ENCODE measurements at regions not wholly inside any gene's neighbourhood (a gene's known extent, or its start where the extent isn't known, plus 50 kb on each side); places are given as distances from the start of the nearest gene placed in this dataset.

GRCh38 chr1:215330426-215330825 is 236.7 kb upstream of the KCTD3 start:
- no peaks in the 10 kb centered on the region for H3K27me3 ChIP-seq (ENCODE audit: low read length)
- no peak for DNase-seq
- BruUV-seq (replicated peaks): no TSS peak
- H3K79me2 ChIP-seq (ENCODE audit: low read length): no peaks in the 10 kb centered on the region
- ATAC-seq: no peak
- no peaks in the 10 kb centered on the region for H3K9me3 ChIP-seq (ENCODE audit: low read length)
- ChIA-PET CTCF (no interaction called here), POLR2A (ENCODE audit: unreplicated experiment) (no interaction called here)
- H3K4me3 ChIP-seq (ENCODE audit: low read length): no peak overlapping the region
- H3F3A ChIP-seq (ENCODE audit: low read length, unreplicated experiment): no peaks in the 10 kb centered on the region
- H3K4me2 ChIP-seq (ENCODE audit: low read length): no peak overlapping the region
- H4K20me1 ChIP-seq (ENCODE audit: low read length): no peaks in the 10 kb centered on the region
- intact Hi-C loops (cut with micrococcal nuclease): loop anchor here (5.0 kb wide), 1 partner anchor 138 kb away; no protein-coding TSS in a partner anchor
- no peaks in the 10 kb centered on the region for H3K4me1 ChIP-seq (ENCODE audit: insufficient read depth, low read length)
- H3K9ac ChIP-seq (ENCODE audit: low read length): no peak overlapping the region
- H3K9me2 ChIP-seq (replicated peaks; ENCODE audit: low read length): no peaks in the 10 kb centered on the region
- H2AFZ ChIP-seq (ENCODE audit: low read length): no peak overlapping the region
- H3K27ac ChIP-seq (ENCODE audit: low read length): no peak overlapping the region
- no peaks in the 10 kb centered on the region for H3K36me3 ChIP-seq (ENCODE audit: low read depth, low read length)
- TF ChIP-seq EZH2phosphoT487 (IDR thresholded peaks at IDR 0.05; ENCODE audit: borderline replicate concordance, low read length) (no peak), CTCF (conservative IDR thresholded peaks at IDR 0.05; ENCODE audit: low read depth, low read length) (no peak), EZH2 (IDR thresholded peaks at IDR 0.05; ENCODE audit: low read length, unreplicated experiment) (no peak)

- no peak for ATAC-seq
Observed at GRCh38 chr1:215344539-215344938, 222.6 kb upstream of the KCTD3 start.

GRCh38 chr1:215345208-215345607 is 221.9 kb upstream of the KCTD3 start:
- no peak for ATAC-seq
- DNase-seq: no peak
- Histone ChIP-seq H4K20me1 (ENCODE audit: low read length) (no peaks in the 10 kb centered on the region), H3K36me3 (ENCODE audit: low read depth, low read length) (no peaks in the 10 kb centered on the region), H3K27ac (ENCODE audit: low read length) (no peak overlapping the region), H2AFZ (ENCODE audit: low read length) (no peak overlapping the region), H3K9me2 (replicated peaks; ENCODE audit: low read length) (no peaks in the 10 kb centered on the region), H3K4me2 (ENCODE audit: low read length) (no peak overlapping the region), H3K4me3 (ENCODE audit: low read length) (no peak overlapping the region), H3K27me3 (ENCODE audit: low read length) (no peaks in the 10 kb centered on the region), H3K79me2 (ENCODE audit: low read length) (no peaks in the 10 kb centered on the region), H3K4me1 (ENCODE audit: insufficient read depth, low read length) (no peaks in the 10 kb centered on the region), H3K9ac (ENCODE audit: low read length) (no peak overlapping the region), H3F3A (ENCODE audit: low read length, unreplicated experiment) (no peaks in the 10 kb centered on the region), H3K9me3 (ENCODE audit: low read length) (no peaks in the 10 kb centered on the region)
- TF ChIP-seq EZH2 (IDR thresholded peaks at IDR 0.05; ENCODE audit: low read length, unreplicated experiment) (no peak), CTCF (conservative IDR thresholded peaks at IDR 0.05; ENCODE audit: low read depth, low read length) (no peak), EZH2phosphoT487 (IDR thresholded peaks at IDR 0.05; ENCODE audit: borderline replicate concordance, low read length) (no peak)
- no TSS peak for BruUV-seq (replicated peaks)
- ChIA-PET POLR2A (ENCODE audit: unreplicated experiment) (no interaction called here), CTCF (no interaction called here)
- intact Hi-C loops (cut with micrococcal nuclease): no loop called here

More at GRCh38 chr1:215344539-215344938, 222.6 kb upstream of the KCTD3 start:
- POLR2A ChIA-PET (ENCODE audit: unreplicated experiment): no interaction called here
- H3K27me3 ChIP-seq (ENCODE audit: low read length): no peaks in the 10 kb centered on the region
- H3K9ac ChIP-seq (ENCODE audit: low read length): no peak overlapping the region
- intact Hi-C loops (cut with micrococcal nuclease): no loop called here
- no TSS peak for BruUV-seq (replicated peaks)
- no peak overlapping the region for H3K27ac ChIP-seq (ENCODE audit: low read length)
- no peaks in the 10 kb centered on the region for H3K9me2 ChIP-seq (replicated peaks; ENCODE audit: low read length)
- H3K4me2 ChIP-seq (ENCODE audit: low read length): no peak overlapping the region
- H3K4me3 ChIP-seq (ENCODE audit: low read length): no peak overlapping the region
- H2AFZ ChIP-seq (ENCODE audit: low read length): no peak overlapping the region
- TF ChIP-seq EZH2phosphoT487 (IDR thresholded peaks at IDR 0.05; ENCODE audit: borderline replicate concordance, low read length) (no peak), CTCF (conservative IDR thresholded peaks at IDR 0.05; ENCODE audit: low read depth, low read length) (no peak), EZH2 (IDR thresholded peaks at IDR 0.05; ENCODE audit: low read length, unreplicated experiment) (no peak)
- H3F3A ChIP-seq (ENCODE audit: low read length, unreplicated experiment): no peaks in the 10 kb centered on the region
- no peaks in the 10 kb centered on the region for H4K20me1 ChIP-seq (ENCODE audit: low read length)
- no peak for DNase-seq
- no peaks in the 10 kb centered on the region for H3K79me2 ChIP-seq (ENCODE audit: low read length)
- CTCF ChIA-PET: no interaction called here
- no peaks in the 10 kb centered on the region for H3K9me3 ChIP-seq (ENCODE audit: low read length)
- no peaks in the 10 kb centered on the region for H3K36me3 ChIP-seq (ENCODE audit: low read depth, low read length)
- no peaks in the 10 kb centered on the region for H3K4me1 ChIP-seq (ENCODE audit: insufficient read depth, low read length)

All from PC-3 (cell line).